Retina (tissue), 1 donor: ENCODE measurements at regions not wholly inside any gene's neighbourhood (a gene's known extent, or its start where the extent isn't known, plus 50 kb on each side); places are given as distances from the start of the nearest gene placed in this dataset.
"Not testable (repeated sequence)": the region's sequence is repeated elsewhere in the genome, so short reads cannot be mapped to it uniquely, and the experiment has no call there.

Source experiments
- DNase-seq: peaks from one replicate; pipeline ENCODE4 v3.0.0-alpha.2; 2016

DNA sequence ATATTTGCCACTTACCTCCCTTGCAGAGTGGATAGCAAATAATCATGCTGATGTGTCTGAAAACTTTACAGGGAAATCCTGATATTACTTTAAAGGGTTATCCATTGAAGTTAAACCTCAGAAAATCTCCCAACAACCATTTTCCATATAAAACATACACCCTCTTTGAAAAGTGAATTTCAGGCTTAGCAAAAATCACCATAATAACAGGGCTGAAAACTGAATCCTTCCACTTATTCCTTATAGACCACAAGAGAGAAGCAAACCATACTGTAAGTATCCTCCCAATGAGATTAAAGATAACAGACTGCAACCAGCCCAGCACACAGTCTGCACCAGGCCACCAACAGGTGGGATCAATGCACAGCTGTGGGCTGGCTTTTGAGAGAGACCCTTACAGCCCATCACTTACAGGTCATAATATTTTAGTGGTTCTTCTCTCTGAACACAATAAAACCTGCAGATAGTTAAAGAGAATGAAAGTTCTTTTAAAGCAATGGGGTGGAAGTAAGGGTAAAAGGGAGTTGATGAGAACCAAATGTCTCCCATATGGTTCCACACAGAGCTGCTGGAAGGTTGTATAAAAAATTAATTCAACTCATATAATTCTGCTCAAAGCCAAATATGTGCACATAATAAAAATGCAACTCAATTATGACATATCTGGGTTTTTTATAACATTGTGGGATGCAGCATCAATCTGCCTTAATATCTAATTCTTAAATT lies 376.2 kb upstream of the GRAMD2B start:
- DNase-seq, result no peak

DNA sequence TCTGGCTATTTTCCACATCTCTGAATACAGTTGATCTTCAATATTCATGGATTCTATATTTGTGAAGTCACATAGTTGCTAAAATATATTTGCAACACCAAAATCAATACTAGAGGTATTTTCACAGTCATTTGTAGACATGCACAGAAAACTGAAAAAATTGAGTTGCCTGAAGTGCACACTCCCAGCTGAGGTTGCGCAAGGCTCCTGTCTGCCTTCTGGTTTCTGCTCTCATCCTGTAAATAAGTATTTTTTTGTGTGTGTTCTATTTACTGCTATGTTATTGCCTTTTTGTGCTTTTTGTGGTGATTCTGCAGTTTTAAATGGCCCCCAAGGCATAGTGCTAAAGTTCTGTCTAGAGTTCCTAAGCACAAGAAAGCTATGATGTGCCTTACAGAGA lies 371.1 kb upstream of the GRAMD2B start:
- no peak for DNase-seq

DNA sequence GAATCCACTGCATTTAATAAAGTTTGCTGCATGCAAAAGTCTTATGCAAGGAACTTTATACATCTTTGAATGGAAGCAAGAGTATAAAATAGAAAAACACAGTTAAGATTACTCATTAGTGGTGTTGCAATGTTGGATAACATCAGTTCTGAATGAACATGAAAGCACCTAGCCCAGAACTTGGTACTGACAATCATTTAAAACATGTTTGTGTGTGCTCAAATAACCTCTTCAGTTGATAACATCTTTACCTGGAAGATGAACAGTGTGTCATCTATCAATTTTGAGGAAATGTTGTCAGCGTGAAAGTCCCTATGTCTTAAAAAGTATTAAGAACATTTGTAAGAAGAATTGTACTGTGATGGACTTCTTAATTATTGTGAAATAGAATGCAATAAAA lies 370.4 kb upstream of the GRAMD2B start:
- DNase-seq, result no peak

GRCh38 chr5:126053630-126054029 lies 369.6 kb upstream of the GRAMD2B start:
- no peak for DNase-seq

DNA sequence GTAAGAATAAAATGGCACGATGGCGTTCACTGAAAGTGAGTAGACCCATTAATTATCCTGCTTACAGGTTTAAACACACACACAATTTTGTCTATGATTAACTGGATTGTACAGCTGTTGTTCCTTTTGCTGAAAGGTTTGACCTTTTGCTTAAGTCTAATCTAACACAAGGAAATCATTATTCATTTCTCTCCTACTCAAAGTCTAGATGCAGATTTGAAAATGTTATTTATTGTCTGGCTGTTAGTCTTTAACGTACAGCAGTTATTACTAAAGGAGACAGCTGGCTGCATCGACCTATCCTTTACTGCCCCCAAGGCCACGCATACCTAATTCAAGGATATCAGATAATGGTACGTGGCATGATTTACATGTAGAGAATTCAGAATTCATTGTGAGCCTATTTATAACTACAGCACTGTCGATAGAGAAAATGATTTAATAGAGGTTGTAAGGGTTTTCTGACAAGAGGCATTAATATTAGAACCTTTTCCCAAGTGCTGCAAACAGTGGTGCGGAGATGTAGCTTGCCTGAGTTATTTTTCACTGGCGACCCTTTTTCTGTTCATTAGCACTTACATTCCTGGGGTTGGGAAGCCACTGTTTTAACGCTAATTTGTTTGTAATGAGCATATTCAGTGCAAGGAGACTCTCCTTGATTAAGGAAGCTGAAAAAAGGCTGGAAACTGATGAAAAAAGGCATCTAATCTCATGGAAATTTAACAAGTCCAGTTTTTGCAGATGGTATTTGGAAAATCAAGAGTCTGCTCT lies 368.4 kb upstream of the GRAMD2B start:
- peak; percentile 41 for DNase-seq

- no peak for DNase-seq
Measured at GRCh38 chr5:126055348-126055729, 367.9 kb upstream of the GRAMD2B start.

GRCh38 chr5:126056352-126056751 lies 366.9 kb upstream of the GRAMD2B start:
- no peak for DNase-seq

DNA sequence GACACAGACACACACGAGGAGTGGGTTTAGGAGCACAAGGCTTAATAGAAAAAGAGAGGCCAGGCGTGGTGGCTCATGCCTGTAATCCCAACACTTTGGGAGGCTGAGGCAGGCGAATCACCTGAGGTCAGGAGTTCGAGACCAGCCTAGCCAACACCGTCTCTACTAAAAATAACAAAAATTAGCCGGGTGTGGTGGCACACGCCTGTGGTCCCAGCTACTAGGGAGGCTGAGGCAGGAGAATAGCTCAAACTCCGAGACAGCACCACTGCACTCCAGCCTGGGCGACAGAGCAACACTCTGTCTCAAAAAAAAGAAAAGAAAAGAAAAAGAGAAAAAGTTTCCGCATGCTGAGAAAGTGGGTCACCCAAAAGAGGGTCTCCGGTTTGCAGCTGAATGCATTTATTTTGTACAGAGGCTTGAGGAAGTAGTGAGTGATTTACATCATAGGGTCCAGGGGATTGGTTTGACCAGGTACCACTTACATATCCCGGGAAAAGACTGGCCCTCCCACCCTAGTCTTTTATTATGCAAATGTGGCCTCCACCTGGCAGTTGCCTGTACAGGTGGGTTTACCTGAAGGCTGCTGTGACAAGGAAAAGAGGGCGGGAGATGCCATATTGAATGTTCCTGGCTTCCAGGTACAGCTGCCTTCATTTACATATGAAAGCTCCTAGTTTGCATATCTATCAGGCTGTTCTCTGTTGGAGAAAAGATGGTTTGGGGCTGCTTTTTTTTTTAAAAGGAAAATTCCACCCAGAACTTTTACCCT lies 366.2 kb upstream of the GRAMD2B start:
- no peak for DNase-seq

DNA sequence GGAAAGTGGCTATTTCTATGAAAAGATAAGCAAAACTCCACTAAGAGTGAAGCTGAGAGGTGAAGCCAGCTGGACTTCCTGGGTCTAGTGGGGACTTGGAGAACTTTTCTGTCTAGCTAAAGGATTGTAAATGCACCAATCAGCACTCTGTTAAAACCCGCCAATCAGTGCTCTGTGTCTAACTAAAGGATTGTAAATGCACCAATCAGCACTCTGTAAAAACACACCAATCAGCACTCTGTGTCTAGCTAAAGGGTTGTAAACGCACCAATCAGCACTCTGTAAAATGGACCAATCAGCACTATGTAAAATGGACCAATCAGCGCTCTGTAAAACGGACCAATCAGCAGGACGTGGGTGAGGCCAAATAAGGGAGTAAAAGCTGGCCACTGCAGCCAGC lies 364.8 kb upstream of the GRAMD2B start:
- not testable (repeated sequence) for DNase-seq

GRCh38 chr5:126062398-126063221 lies 360.6 kb upstream of the GRAMD2B start:
- DNase-seq, result no peak

GRCh38 chr5:126065061-126065460 lies 358.1 kb upstream of the GRAMD2B start:
- no peak for DNase-seq

GRCh38 chr5:126066836-126067235 lies 356.4 kb upstream of the GRAMD2B start:
- no peak for DNase-seq

DNA sequence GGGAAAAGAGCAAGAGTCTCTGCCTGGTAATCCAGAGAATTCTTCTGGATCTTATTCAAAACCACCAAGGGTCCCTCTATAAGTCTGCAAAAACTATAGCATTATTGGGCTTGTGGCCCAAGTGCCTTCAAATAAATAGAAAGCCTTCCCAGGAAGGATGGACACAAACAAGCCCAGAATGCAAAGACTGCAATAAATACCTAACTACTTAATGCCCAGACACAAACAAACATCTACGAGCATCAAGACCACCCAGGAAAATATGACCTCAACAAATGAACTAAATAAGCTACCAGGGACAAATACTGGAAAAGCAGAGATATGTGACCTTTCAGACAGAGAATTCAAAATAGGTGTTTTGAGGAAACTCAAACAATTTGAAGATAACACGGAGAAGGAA lies 355.8 kb upstream of the GRAMD2B start:
- DNase-seq, result no peak

DNA sequence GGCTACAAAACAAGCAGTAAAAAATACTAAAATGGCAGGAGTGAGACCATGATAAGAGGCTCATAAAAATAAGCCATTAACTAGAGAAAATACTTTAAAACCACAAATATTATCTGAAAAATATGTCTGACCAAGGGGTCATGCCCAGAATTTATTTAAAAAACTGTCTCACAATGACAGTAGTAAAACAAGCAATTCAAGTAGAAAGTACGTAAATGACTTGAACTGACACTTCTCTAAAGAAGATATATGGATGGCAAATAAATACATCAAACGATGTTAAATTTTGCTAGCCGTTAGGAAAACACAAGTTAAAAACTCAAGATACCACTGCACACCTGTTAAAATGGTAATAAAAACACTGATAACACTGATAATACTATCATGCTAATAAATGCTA lies 353.9 kb upstream of the GRAMD2B start:
- DNase-seq, result no peak

DNA sequence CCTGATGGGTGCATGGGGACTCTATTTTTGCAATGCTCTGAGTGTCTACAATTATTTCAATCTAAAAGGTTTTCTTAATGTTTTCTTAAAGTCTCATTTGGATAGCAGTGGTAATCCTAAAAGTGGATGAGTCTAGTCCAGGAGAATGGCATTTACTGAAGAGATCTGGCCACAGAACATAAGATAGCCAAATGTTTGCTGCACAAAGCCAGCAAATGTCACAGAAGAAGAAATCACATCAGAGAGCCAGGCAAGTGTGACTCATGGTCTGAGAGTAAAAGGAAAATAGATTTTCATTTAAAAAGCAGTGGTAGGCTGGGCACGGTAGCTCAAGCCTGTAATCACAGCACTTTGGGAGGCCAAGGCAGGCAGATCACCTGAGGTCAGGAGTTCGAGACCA lies 352.7 kb upstream of the GRAMD2B start:
- DNase-seq, result no peak

DNA sequence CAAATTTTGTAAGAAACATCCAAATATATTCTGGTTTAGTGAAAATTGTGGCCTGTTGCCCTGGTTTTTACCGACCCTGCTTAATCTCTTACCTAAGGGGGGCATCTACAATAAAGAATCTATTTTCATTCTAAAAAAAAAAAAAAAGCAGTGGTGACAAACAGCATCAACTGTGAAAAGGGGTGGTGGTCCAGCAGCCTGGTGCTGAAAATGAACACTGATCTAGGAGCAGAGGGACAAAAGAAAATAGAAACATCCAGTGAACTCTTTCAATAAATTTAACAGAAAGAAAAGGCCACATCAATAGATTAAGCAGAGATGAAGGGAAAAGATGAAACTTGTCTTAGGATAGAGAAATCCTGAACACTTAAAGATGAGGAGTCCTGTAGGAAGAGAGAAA lies 348.7 kb upstream of the GRAMD2B start:
- DNase-seq, result no peak

- DNase-seq, result no peak
Measured at GRCh38 chr5:126079266-126079665, 343.9 kb upstream of the GRAMD2B start.

DNA sequence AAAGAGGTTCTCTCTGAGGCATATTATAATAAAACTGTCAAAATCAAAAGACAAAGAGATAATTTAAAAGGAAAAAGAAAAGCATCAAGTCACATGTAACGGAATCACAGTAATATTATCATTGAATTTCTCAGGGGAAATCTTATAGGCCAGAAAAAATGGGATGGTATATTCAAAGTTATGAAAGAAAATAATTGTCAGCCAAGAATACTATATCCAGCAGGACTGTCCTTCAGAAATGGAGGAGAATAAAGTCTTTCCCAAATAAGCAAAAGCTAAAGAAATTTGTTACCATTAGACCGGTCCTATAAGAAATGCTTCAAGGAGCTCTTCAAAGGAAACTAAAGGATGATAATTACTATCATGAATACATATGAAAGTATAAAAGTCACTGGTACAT lies 342.0 kb upstream of the GRAMD2B start:
- DNase-seq, result no peak

DNA sequence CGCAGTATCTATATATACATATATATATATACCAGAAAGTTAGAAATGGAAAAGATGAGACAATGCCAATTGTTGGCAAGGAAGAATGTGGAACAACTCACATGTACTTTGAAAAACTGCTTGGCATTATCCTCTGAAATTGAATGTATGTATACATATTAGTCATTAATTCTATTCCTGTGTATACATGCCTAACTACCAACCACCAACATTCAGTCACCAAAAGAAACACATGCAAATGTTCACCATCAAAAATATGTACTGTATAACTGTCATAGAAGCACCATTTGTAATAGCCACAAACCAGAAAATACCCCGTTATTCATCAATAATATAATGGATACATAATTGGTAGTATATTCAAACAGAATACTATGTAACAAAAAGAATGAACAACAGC lies 330.2 kb upstream of the GRAMD2B start:
- DNase-seq, result no peak

DNA sequence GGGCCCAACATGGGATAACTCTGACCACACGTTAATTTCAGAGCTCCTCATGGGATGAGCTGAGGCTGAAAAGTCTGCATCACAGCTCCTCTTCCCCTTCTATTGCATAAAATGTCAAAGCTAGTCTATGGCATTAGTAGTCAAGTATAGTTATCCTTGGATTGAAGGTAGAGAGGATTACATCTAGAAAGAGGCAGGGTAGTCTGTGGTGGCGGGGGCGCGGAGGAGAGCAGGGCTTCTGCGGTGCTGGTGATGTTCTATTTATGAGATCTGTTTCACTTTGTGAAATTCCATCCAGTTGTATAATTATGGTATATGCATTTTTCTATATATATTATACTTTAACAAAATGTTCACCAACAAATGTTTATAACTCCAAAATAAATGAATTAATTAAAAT lies 329.5 kb upstream of the GRAMD2B start:
- no peak for DNase-seq

DNA sequence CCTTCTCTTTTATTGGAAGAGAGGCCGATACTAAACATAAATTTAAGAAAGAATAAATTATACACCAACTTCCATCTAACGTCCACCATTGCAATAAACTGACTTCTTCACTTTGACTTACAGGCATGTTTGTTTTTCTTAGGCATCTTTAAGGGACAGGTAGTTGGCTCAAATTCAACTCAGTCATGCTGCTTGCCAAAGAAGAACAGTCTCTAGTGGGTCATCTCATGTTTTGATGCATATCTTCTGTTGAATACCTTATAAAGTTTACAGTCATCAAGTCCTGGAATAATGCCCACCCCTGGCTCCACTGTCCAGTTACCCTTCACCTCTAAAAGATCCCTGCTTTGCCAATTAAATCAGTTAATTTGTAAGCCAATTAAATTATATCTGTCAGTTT lies 328.2 kb upstream of the GRAMD2B start:
- DNase-seq, result no peak

DNA sequence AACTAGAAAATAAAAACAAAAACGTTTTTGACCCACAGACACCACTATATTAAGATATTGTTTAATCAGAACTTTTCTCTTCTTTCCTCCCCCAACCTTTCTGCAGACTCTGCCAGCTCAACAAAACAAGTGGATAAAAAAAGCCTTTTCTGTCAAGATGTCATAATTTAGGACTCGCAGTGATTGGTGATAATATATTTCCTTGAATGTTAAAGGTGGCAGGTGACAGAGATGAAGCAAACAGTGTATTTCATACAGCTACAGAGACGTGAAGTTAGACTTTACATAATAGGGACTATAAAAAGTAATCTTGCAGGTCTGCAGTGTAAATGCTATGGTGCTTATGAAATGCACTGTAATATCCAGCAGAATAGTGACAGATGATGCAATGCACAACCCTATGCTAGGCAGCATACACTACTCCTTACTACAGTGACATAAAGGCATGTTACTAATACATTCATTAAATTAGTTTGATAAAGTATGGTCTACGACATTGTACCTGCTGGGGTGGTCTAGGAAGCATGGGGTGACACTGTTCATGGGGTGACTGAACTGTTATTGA lies 326.7 kb upstream of the GRAMD2B start:
- no peak for DNase-seq

- DNase-seq, result no peak
Measured at GRCh38 chr5:126097876-126098275, 325.3 kb upstream of the GRAMD2B start.
